NB4 (cell line): ENCODE measurements at regions not wholly inside any gene's neighbourhood (a gene's known extent, or its start where the extent isn't known, plus 50 kb on each side); places are given as distances from the start of the nearest gene placed in this dataset.

ENCODE experiments used
- DNase-seq: peaks from one replicate; pipeline ENCODE4 v3.0.0; 2010; ENCODE audit warnings: low read depth
- H3K4me3 ChIP-seq: one replicate; pipeline ENCODE4 v1.5.1; 2011; ENCODE audit warnings: mild to moderate bottlenecking, low read depth, low read length, moderate library complexity
- MYC ChIP-seq: IDR thresholded peaks from 2 replicates; pipeline ENCODE4 v1.6.1; 2011; ENCODE audit warnings: low read depth, low read length
- POLR2A ChIP-seq: IDR thresholded peaks from 2 replicates; pipeline ENCODE4 v1.6.1; 2011; ENCODE audit warnings: mild to moderate bottlenecking; ENCODE audit not compliant: insufficient read length; ENCODE audit errors: extremely low read depth
- TF ChIP-seq, protein P1 (sequence below): IDR thresholded peaks from 2 replicates; pipeline ENCODE4 v1.6.1; 2011; ENCODE audit warnings: low read depth, low read length
- TF ChIP-seq, protein P2 (sequence below): IDR thresholded peaks from one replicate; pipeline ENCODE4 v1.5.1; 2012; ENCODE audit warnings: low read depth, low read length

DNA sequence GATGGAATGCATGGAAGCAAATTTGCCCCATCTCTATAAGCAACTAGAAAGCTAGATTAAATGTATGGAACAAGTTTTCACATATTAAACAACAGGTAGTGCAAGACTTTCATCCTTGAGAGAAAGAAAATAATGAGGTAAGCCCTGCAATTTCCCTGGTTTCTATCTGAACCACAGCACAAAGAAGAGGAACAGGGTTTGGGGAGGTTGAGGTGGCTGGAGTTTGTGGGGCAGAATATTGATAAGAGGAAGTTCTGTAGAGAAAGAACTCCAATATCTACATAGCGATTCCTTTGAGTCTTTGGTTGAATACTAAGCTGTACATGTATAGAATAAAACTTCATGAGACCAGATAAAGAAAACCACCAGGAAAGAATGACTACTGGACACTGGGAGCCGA lies 96.3 kb upstream of the CCND2 start:
- TF ChIP-seq, protein P1, sequence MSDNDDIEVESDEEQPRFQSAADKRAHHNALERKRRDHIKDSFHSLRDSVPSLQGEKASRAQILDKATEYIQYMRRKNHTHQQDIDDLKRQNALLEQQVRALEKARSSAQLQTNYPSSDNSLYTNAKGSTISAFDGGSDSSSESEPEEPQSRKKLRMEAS, result no peak
- TF ChIP-seq, protein P2, sequence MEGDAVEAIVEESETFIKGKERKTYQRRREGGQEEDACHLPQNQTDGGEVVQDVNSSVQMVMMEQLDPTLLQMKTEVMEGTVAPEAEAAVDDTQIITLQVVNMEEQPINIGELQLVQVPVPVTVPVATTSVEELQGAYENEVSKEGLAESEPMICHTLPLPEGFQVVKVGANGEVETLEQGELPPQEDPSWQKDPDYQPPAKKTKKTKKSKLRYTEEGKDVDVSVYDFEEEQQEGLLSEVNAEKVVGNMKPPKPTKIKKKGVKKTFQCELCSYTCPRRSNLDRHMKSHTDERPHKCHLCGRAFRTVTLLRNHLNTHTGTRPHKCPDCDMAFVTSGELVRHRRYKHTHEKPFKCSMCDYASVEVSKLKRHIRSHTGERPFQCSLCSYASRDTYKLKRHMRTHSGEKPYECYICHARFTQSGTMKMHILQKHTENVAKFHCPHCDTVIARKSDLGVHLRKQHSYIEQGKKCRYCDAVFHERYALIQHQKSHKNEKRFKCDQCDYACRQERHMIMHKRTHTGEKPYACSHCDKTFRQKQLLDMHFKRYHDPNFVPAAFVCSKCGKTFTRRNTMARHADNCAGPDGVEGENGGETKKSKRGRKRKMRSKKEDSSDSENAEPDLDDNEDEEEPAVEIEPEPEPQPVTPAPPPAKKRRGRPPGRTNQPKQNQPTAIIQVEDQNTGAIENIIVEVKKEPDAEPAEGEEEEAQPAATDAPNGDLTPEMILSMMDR, result no peak
- TF ChIP-seq POLR2A (no peak), MYC (no peak)
- DNase-seq, result peak; percentile 63

DNA sequence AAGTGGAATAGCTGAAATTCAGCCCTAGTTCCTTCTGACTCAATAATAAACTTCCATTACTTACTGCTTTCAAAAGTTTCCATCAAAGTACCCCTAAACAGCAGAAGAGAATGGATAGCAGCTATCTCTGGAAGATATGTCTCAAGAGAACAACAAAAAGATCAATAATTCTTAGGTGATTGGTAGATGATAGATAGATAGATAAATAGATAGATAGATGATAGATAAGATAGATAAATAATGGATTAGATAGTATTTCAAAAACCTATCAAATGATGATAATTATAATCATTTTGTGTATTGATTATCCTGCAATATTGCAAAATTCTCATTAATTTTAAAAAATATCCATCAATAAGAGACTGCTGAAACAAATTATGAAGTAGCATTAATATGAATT lies 97.4 kb upstream of the CCND2 start:
- no peak for TF ChIP-seq POLR2A
- TF ChIP-seq, protein P1, result no peak
- TF ChIP-seq, protein P2, result no peak
- no peak for TF ChIP-seq MYC
- H3K4me3 ChIP-seq, result no peak overlapping the region
- no peak for DNase-seq

More for the DNA sequence above, 96.3 kb upstream of the CCND2 start:
- no peak overlapping the region for H3K4me3 ChIP-seq

DNA sequence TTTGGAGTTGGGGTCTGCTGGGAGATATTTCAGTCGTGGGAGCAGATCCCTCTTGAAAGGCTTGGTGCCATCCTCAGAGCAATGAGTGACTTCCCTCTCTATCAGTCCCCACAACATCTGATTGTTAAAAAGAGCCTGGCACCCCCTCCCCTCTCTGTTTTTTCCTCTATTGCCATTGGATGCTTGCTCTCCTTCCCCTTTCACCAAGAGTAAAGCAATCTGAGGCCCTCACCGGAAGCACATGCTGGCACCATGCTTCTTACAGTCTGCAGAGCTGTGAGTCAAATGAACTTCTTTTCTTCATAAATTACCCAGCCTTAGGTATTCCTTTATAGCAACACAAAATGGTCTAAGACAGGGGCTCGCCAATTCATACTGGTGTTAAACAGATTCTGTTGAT lies 99.1 kb upstream of the CCND2 start:
- TF ChIP-seq, protein P2, result no peak
- TF ChIP-seq MYC, result peak; percentile 85
- no peak for TF ChIP-seq POLR2A
- TF ChIP-seq, protein P1, result peak; percentile 91
- DNase-seq, result peak; percentile 69
- H3K4me3 ChIP-seq, result no peak overlapping the region

DNA sequence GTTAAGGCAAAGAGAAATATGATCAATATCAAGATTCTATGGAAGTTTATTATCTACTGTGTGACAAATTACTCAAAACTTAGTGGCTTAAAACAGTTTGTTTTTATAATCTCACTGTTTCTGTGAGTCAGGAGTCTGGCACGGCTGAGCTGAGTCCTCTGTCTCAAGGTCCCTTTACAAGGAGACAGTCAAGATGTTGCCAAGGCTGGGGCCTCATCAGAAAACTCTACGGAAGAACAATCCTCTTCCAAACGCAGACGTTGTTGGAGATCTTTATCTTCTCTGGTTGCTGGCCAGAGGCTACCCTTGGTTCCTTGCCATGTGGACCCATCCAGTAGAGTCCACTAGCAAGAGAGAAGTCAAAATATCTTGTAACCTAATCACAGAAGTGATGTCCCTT lies 100.6 kb upstream of the CCND2 start:
- no peak overlapping the region for H3K4me3 ChIP-seq
- TF ChIP-seq, protein P2, result no peak
- no peak for TF ChIP-seq POLR2A
- no peak for DNase-seq

DNA sequence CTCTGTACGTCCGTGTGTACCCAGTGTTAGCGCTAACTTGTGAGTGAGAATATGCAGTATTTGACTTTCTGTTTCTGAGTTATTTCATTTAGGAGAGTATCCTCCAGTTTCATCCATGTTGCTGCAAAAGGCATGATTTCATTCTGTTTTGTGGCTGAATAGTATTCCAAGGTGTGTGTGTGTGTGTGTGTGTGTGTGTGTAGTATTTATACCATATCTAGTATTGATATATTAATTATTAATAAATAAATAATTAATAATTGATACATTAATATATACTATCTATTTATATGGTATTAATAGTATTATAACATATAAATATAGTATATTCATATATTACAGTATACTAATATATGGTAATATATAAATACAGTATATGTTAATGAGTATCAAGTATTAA lies 101.8 kb upstream of the CCND2 start:
- no peak overlapping the region for H3K4me3 ChIP-seq
- TF ChIP-seq, protein P2, result no peak
- TF ChIP-seq POLR2A (no peak), MYC (no peak)
- TF ChIP-seq, protein P1, result no peak
- DNase-seq, result no peak

DNA sequence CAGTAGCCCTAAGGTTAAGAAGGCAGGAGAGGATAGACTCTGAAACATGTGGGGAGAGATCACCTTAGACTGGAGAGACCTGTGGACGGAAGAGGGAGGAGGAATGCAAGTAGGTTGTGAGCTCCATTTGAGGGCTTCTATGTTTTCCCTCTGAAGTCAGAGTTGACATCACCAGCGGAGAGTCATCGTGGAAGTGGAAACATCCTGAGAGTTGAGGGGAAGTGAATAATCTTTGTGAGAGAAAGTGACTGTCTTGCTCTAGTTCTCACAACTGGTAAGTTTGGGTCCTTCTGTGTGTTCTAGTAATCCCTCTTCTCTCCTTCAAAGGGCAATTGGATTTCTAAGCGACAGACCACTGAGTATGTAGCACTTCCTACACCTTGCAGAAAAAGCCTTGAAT lies 103.6 kb upstream of the CCND2 start:
- no peak overlapping the region for H3K4me3 ChIP-seq
- no peak for TF ChIP-seq MYC
- TF ChIP-seq, protein P1, result no peak
- DNase-seq, result no peak
